ENCODE measurements at regions not wholly inside any gene's neighbourhood (a gene's known extent, or its start where the extent isn't known, plus 50 kb on each side); places are given as distances from the start of the nearest gene placed in this dataset.
"Not testable (repeated sequence)": the region's sequence is repeated elsewhere in the genome, so short reads cannot be mapped to it uniquely, and the experiment has no call there.

GRCh38 chr5:87746891-87747377, 334.2 kb upstream of the CCNH start:
- no peak for DNase-seq (ENCODE audit: low spot score)

GRCh38 chr5:87746341-87746740, 333.6 kb upstream of the CCNH start:
- DNase-seq (ENCODE audit: low spot score) = no peak

GRCh38 chr5:87741881-87742280, 329.2 kb upstream of the CCNH start:
- no peak for DNase-seq (ENCODE audit: low spot score)

GRCh38 chr5:87735923-87736322, 323.2 kb upstream of the CCNH start:
- DNase-seq (ENCODE audit: low spot score) = no peak

- DNase-seq (ENCODE audit: low spot score) = no peak
These were observed 321.2 kb upstream of the CCNH start for GRCh38 chr5:87733897-87734296.

GRCh38 chr5:87732875-87733768, 320.4 kb upstream of the CCNH start:
- DNase-seq (ENCODE audit: low spot score) = no peak

GRCh38 chr5:87729781-87730180, 317.1 kb upstream of the CCNH start:
- DNase-seq (ENCODE audit: low spot score) = no peak

- no peak for DNase-seq (ENCODE audit: low spot score)
These were observed 309.6 kb upstream of the CCNH start for GRCh38 chr5:87722286-87722685.

GRCh38 chr5:87718224-87718925, 305.6 kb upstream of the CCNH start:
- DNase-seq (ENCODE audit: low spot score) = not testable (repeated sequence)

GRCh38 chr5:87717761-87718160, 305.0 kb upstream of the CCNH start:
- DNase-seq (ENCODE audit: low spot score) = no peak

GRCh38 chr5:87705876-87706275, 293.1 kb upstream of the CCNH start:
- no peak for DNase-seq (ENCODE audit: low spot score)

- no peak for DNase-seq (ENCODE audit: low spot score)
These were observed 274.2 kb upstream of the CCNH start for GRCh38 chr5:87686975-87687374.

GRCh38 chr5:87686018-87686417, 273.3 kb upstream of the CCNH start:
- no peak for DNase-seq (ENCODE audit: low spot score)

GRCh38 chr5:87674235-87674634, 261.5 kb upstream of the CCNH start:
- no peak for DNase-seq (ENCODE audit: low spot score)

- no peak for DNase-seq (ENCODE audit: low spot score)
These were observed 258.4 kb upstream of the CCNH start for GRCh38 chr5:87671146-87671545.

GRCh38 chr5:87665166-87665565, 252.4 kb upstream of the CCNH start:
- DNase-seq (ENCODE audit: low spot score) = no peak

- DNase-seq (ENCODE audit: low spot score) = no peak
These were observed 249.2 kb upstream of the CCNH start for GRCh38 chr5:87661784-87662566.

- DNase-seq (ENCODE audit: low spot score) = no peak
These were observed 240.5 kb upstream of the CCNH start for GRCh38 chr5:87653242-87653641.

GRCh38 chr5:87650284-87650683, 237.6 kb upstream of the CCNH start:
- no peak for DNase-seq (ENCODE audit: low spot score)

- no peak for DNase-seq (ENCODE audit: low spot score)
These were observed 236.7 kb upstream of the CCNH start for GRCh38 chr5:87649455-87649854.

- DNase-seq (ENCODE audit: low spot score) = no peak
These were observed 232.5 kb upstream of the CCNH start for GRCh38 chr5:87645224-87645623.

- no peak for DNase-seq (ENCODE audit: low spot score)
These were observed 228.2 kb upstream of the CCNH start for GRCh38 chr5:87640902-87641301.

Data from CD4-positive, alpha-beta T cell treated with Interleukin-15 for 4 hours (primary cell).